Activated CD4-positive, alpha-beta T cell treated with anti-CD3 and anti-CD28 coated beads, Interleukin-2, Interleukin-4, amounts not matched to agents 100 ng/mL and 50 ng/mL, durations not matched to agents 16 hours and 8 hours (primary cell): ENCODE measurements at regions not wholly inside any gene's neighbourhood (a gene's known extent, or its start where the extent isn't known, plus 50 kb on each side); places are given as distances from the start of the nearest gene placed in this dataset.

Source experiments
- DNase-seq: peaks from one replicate; pipeline ENCODE4 v3.0.0-alpha.2; 2020; ENCODE audit warnings: low spot score

- DNase-seq: no peak
Observed at GRCh38 chr21:26224366-26224765, 53.8 kb upstream of the APP start.
